SK-N-SH (cell line): ENCODE measurements at regions not wholly inside any gene's neighbourhood (a gene's known extent, or its start where the extent isn't known, plus 50 kb on each side); places are given as distances from the start of the nearest gene placed in this dataset.

ENCODE experiments used
- CTCF ChIA-PET: fragments of 300-600, 350-600 bp; formaldehyde crosslinking; extraction: SDS; loops from one replicate; lab custom pipeline; 2021; lab: Yijun Ruan, JAX
- POLR2A ChIA-PET: fragments of 350-600 bp; sonication (Branson Sonifier 250); formaldehyde crosslinking; extraction: SDS; loops from one replicate; lab custom pipeline; 2020; ENCODE audit warnings: antibody characterized with exemption, inconsistent platforms; lab: Yijun Ruan, JAX
- DNase-seq: peaks from one replicate; pipeline ENCODE4 v3.0.0; 2012
- H2AFZ ChIP-seq: fragments of 200-600 bp; sonication (generic); 2 replicates; pipeline ENCODE4 v1.8.1; 2016; ENCODE audit warnings: antibody characterized with exemption, mild to moderate bottlenecking, low read depth
- H3F3A ChIP-seq: fragments of 200-600 bp; sonication (generic); replicated peaks from 2 replicates; pipeline ENCODE3; 2016; ENCODE audit warnings: antibody characterized with exemption, mild to moderate bottlenecking; ENCODE audit not compliant: insufficient read depth
- H3K27ac ChIP-seq, 2 experiments: fragments of 200-500 bp in 1 of 2; fragments of 200-600 bp in 1 of 2; sonication (Bioruptor generic) in 1 of 2; sonication (generic), shearing (Covaris generic) in 1 of 2; 2 replicates each; pipeline versions ENCODE4 v1.5.1 to v1.6.1; 2014 to 2016; ENCODE audit warnings: low read depth in 2 of 2, inconsistent platforms in 1 of 2, low read length in 1 of 2, mild to moderate bottlenecking in 1 of 2, mixed read lengths in 1 of 2
- H3K27me3 ChIP-seq: fragments of 200-600 bp; sonication (generic), shearing (Covaris generic); 2 replicates; pipeline ENCODE4 v1.6.1; 2016; ENCODE audit warnings: mixed run types; ENCODE audit not compliant: insufficient read depth
- H3K36me3 ChIP-seq, 2 experiments: fragments of 200-500 bp in 1 of 2; fragments of 200-600 bp in 1 of 2; sonication (Bioruptor generic) in 1 of 2; sonication (generic) in 1 of 2; replicated peaks in 1 of 2; 2 replicates each; pipeline versions ENCODE3 to v1.5.1; 2014 to 2016; ENCODE audit warnings: low read length in 1 of 2, mild to moderate bottlenecking in 1 of 2; ENCODE audit not compliant: insufficient read depth in 2 of 2, control insufficient read depth in 1 of 2
- H3K4me1 ChIP-seq, 2 experiments: fragments of 200-500 bp in 1 of 2; fragments of 200-600 bp in 1 of 2; sonication (Bioruptor generic) in 1 of 2; sonication (generic), shearing (Covaris generic) in 1 of 2; 2 replicates each; pipeline versions ENCODE4 v1.5.1 to v1.6.1; 2014 to 2016; ENCODE audit warnings: low read depth in 1 of 2, low read length in 1 of 2, mixed run types in 1 of 2; ENCODE audit not compliant: insufficient read depth in 2 of 2, control insufficient read depth in 1 of 2
- H3K4me2 ChIP-seq: fragments of 200-600 bp; sonication (generic), shearing (Covaris generic); 2 replicates; pipeline ENCODE4 v1.6.1; 2017; ENCODE audit warnings: mixed run types
- H3K4me3 ChIP-seq, 2 experiments: fragments of 200-500 bp in 1 of 2; fragments of 200-600 bp in 1 of 2; sonication (Bioruptor generic) in 1 of 2; sonication (generic), shearing (Covaris generic) in 1 of 2; 2 replicates each; pipeline versions ENCODE4 v1.5.1 to v1.8.1; 2014 to 2016; ENCODE audit warnings: low read depth in 2 of 2, inconsistent platforms in 1 of 2, low read length in 1 of 2, mild to moderate bottlenecking in 1 of 2, mixed read lengths in 1 of 2, moderate library complexity in 1 of 2
- H3K79me2 ChIP-seq: fragments of 200-600 bp; sonication (generic); 2 replicates; pipeline ENCODE4 v1.8.1; 2017; ENCODE audit warnings: mild to moderate bottlenecking; ENCODE audit not compliant: insufficient read depth
- H3K9ac ChIP-seq: fragments of 200-600 bp; sonication (generic); 2 replicates; pipeline ENCODE4 v1.6.1; 2017; ENCODE audit warnings: mixed run types
- H3K9me2 ChIP-seq: fragments of 200-600 bp; sonication (generic); 2 replicates; pipeline ENCODE4 v1.6.1; 2017; ENCODE audit warnings: mixed run types
- H3K9me3 ChIP-seq: fragments of 200-600 bp; sonication (generic); 2 replicates; pipeline ENCODE4 v1.6.1; 2017; ENCODE audit warnings: mixed run types, mild to moderate bottlenecking, moderate library complexity
- H4K20me1 ChIP-seq: fragments of 200-600 bp; sonication (generic); 2 replicates; pipeline ENCODE4 v1.6.1; 2017; ENCODE audit warnings: mild to moderate bottlenecking, mixed run types; ENCODE audit not compliant: insufficient read depth
- CHD2 ChIP-seq: fragments of 150-350 bp; IDR thresholded peaks from 2 replicates; pipeline ENCODE4 v1.6.1; 2018; ENCODE audit warnings: low read length; ENCODE audit not compliant: partially characterized antibody
- ELF1 ChIP-seq: IDR thresholded peaks from 2 replicates; pipeline ENCODE4 v1.4.0; 2012
- EP300 ChIP-seq, 2 experiments: IDR thresholded peaks; 2 replicates each; pipeline versions ENCODE4 v1.4.0 to v1.6.1; 2012; ENCODE audit warnings: borderline replicate concordance in 1 of 2, low read depth in 1 of 2, low read length in 1 of 2
- FOSL2 ChIP-seq: IDR thresholded peaks from 2 replicates; pipeline ENCODE4 v1.4.0; 2012; ENCODE audit warnings: low read depth, mild to moderate bottlenecking, moderate library complexity, borderline replicate concordance
- FOXJ3 ChIP-seq: sonication (generic); formaldehyde crosslinking; IDR thresholded peaks from 2 replicates; pipeline ENCODE4 v1.5.1; 2020; ENCODE audit warnings: mild to moderate bottlenecking, missing genetic modification reagents
- FOXM1 ChIP-seq: IDR thresholded peaks from 2 replicates; pipeline ENCODE4 v1.4.0; 2012; ENCODE audit warnings: low read depth, mild to moderate bottlenecking
- GATA2 ChIP-seq: sonication (generic); formaldehyde crosslinking; IDR thresholded peaks from 2 replicates; pipeline ENCODE4 v1.5.0; 2020; ENCODE audit warnings: mild to moderate bottlenecking, missing genetic modification reagents
- JUND ChIP-seq: IDR thresholded peaks from 2 replicates; pipeline ENCODE4 v1.4.0; 2012
- MAX ChIP-seq: IDR thresholded peaks from 2 replicates; pipeline ENCODE4 v1.4.0; 2012; ENCODE audit warnings: low read depth
- NFIC ChIP-seq: IDR thresholded peaks from 2 replicates; pipeline ENCODE4 v1.4.0; 2012; ENCODE audit warnings: borderline replicate concordance
- NRF1 ChIP-seq: IDR thresholded peaks from 2 replicates; pipeline ENCODE4 v1.6.1; 2012; ENCODE audit warnings: low read depth, mild to moderate bottlenecking, low read length
- PBX3 ChIP-seq: IDR thresholded peaks from 2 replicates; pipeline ENCODE4; 2012
- POLR2AphosphoS5 ChIP-seq: IDR thresholded peaks from 2 replicates; pipeline ENCODE4 v1.6.1; 2012; ENCODE audit warnings: low read depth, low read length
- RAD21 ChIP-seq: IDR thresholded peaks from 2 replicates; pipeline ENCODE4 v1.6.1; 2012; ENCODE audit warnings: mild to moderate bottlenecking, low read length
- RFX5 ChIP-seq: IDR thresholded peaks from 2 replicates; pipeline ENCODE4 v1.6.1; 2012; ENCODE audit warnings: mild to moderate bottlenecking, improper control_type of control experiment, low read length
- SIN3A ChIP-seq: IDR thresholded peaks from 2 replicates; pipeline ENCODE4 v1.6.1; 2012; ENCODE audit warnings: low read depth, mild to moderate bottlenecking, low read length, moderate library complexity, borderline replicate concordance
- SMC3 ChIP-seq: IDR thresholded peaks from 2 replicates; pipeline ENCODE4 v1.6.1; 2012; ENCODE audit warnings: low read depth, low read length, improper control_type of control experiment
- TAF1 ChIP-seq: IDR thresholded peaks from 2 replicates; pipeline ENCODE4 v1.6.1; 2012; ENCODE audit warnings: low read depth, mild to moderate bottlenecking, low read length, moderate library complexity, borderline replicate concordance
- TCF12 ChIP-seq: IDR thresholded peaks from 2 replicates; pipeline ENCODE4 v1.4.0; 2012
- TEAD4 ChIP-seq: IDR thresholded peaks from 2 replicates; pipeline ENCODE4 v1.4.0; 2012; ENCODE audit warnings: mild to moderate bottlenecking, borderline replicate concordance; ENCODE audit not compliant: insufficient read depth
- YY1 ChIP-seq: IDR thresholded peaks from 2 replicates; pipeline ENCODE4 v1.4.0; 2012; ENCODE audit warnings: low read depth, mild to moderate bottlenecking
- ZBTB33 ChIP-seq: IDR thresholded peaks from 2 replicates; pipeline ENCODE4 v1.4.0; 2012; ENCODE audit warnings: low read depth, borderline replicate concordance
- WGBS: methylation state at CpG from one replicate; pipeline ENCODE4 v1.1.6; 2017; ENCODE audit warnings: low lambda C conversion rate; 5-methylcytosine and 5-hydroxymethylcytosine counted together

- peak; percentile 59; the same call in 1 of the 2 replicates for TF ChIP-seq JUND
- TF ChIP-seq ELF1, result no peak
- TF ChIP-seq NFIC, result no peak
- TF ChIP-seq YY1, result no peak
- TF ChIP-seq FOXM1, result no peak
- peak; percentile 30; the same call in 1 of the 2 replicates for TF ChIP-seq TEAD4
- no peak for TF ChIP-seq CHD2
- TF ChIP-seq GATA2 (CRISPR knock-in tag), result no peak
- no peak for TF ChIP-seq NRF1
- TF ChIP-seq TCF12, result peak; percentile 85
- peak; percentile 81 for TF ChIP-seq PBX3
- no peak for TF ChIP-seq FOSL2
- no peak for TF ChIP-seq POLR2AphosphoS5
- TF ChIP-seq RFX5, result no peak
- no peak for TF ChIP-seq SIN3A
- no peak for TF ChIP-seq MAX
- no peak for TF ChIP-seq TAF1
- TF ChIP-seq EP300 (IDR thresholded peaks at IDR 0.05; ENCODE audit: borderline replicate concordance in 1 of 2, low read depth in 1 of 2, low read length in 1 of 2), result peak in 1 of 2 experiments; percentile 45; a peak in 1 of 4 replicates
- TF ChIP-seq RAD21, result no peak
- no peak for TF ChIP-seq ZBTB33
- no peak for TF ChIP-seq SMC3
- TF ChIP-seq FOXJ3 (CRISPR knock-in tag), result no peak
- TF ChIP-seq, all 33 proteins: peak for 5
- no peak for DNase-seq
- Histone ChIP-seq H3F3A (peaks cover 6% of the 10 kb centered on the region), H2AFZ (no peak overlapping the region), H3K9ac (no peak overlapping the region), H4K20me1 (no peaks in the 10 kb centered on the region), H3K27me3 (peaks cover 5% of the 10 kb centered on the region; the same call in 1 of the 2 replicates), H3K9me3 (no peaks in the 10 kb centered on the region), H3K36me3 (no peaks in the 10 kb centered on the region), H3K9me2 (no peaks in the 10 kb centered on the region), H3K27ac (peak overlapping the region in 1 of 2 experiments; percentile 52; a peak in 2 of 4 replicates), H3K79me2 (no peaks in the 10 kb centered on the region), H3K4me1 (peaks cover 0 to 6% of the 10 kb centered on the region in 2 experiments; a peak in 1 of 4 replicates), H3K4me2 (no peak overlapping the region), H3K4me3 (no peak overlapping the region)
- ChIA-PET POLR2A (no interaction called here), CTCF (no interaction called here)
- 5% methylated on average over 1 of the region's 1 CpG for WGBS
These were observed 268.3 kb downstream of the FBXO15 start for GRCh38 chr18:73879328-73879727.
